KMS-11 (cell line): ENCODE measurements at regions not wholly inside any gene's neighbourhood (a gene's known extent, or its start where the extent isn't known, plus 50 kb on each side); places are given as distances from the start of the nearest gene placed in this dataset.

Source experiments
- H2AFZ ChIP-seq: fragments of 200-600 bp; sonication (generic); 2 replicates; pipeline ENCODE4 v1.6.1; 2016; ENCODE audit warnings: antibody characterized with exemption, mixed run types, low read depth
- H3K27ac ChIP-seq: fragments of 200-600 bp; sonication (generic); 2 replicates; pipeline ENCODE4 v1.6.1; 2016; ENCODE audit warnings: mild to moderate bottlenecking, mixed run types
- H3K27me3 ChIP-seq: fragments of 200-600 bp; sonication (generic); 2 replicates; pipeline ENCODE4 v1.6.1; 2017; ENCODE audit warnings: mild to moderate bottlenecking, low read depth, mixed run types, moderate library complexity; ENCODE audit not compliant: insufficient read depth
- H3K36me3 ChIP-seq: fragments of 200-600 bp; sonication (generic); 2 replicates; pipeline ENCODE4 v1.6.1; 2017; ENCODE audit warnings: mild to moderate bottlenecking, mixed run types; ENCODE audit not compliant: insufficient read depth
- H3K4me1 ChIP-seq: fragments of 200-600 bp; sonication (generic); 2 replicates; pipeline ENCODE4 v1.6.1; 2016; ENCODE audit warnings: mild to moderate bottlenecking, low read depth, mixed run types; ENCODE audit not compliant: poor library complexity, severe bottlenecking
- H3K4me2 ChIP-seq: fragments of 200-600 bp; sonication (generic); 2 replicates; pipeline ENCODE4 v1.7.0; 2016; ENCODE audit warnings: mild to moderate bottlenecking, mixed run types
- H3K4me3 ChIP-seq: fragments of 200-600 bp; sonication (generic); IDR thresholded peaks from 2 replicates; pipeline ENCODE4 v1.6.1; 2017; ENCODE audit warnings: low read depth, low read length, mixed read lengths; ENCODE audit not compliant: insufficient read depth
- H3K79me2 ChIP-seq: fragments of 200-600 bp; sonication (generic); 2 replicates; pipeline ENCODE4 v1.6.1; 2016; ENCODE audit warnings: low read depth, mixed run types; ENCODE audit not compliant: insufficient read depth
- H3K9ac ChIP-seq: fragments of 200-600 bp; sonication (generic); 2 replicates; pipeline ENCODE4 v1.6.1; 2016; ENCODE audit warnings: mild to moderate bottlenecking, mixed run types
- H4K20me1 ChIP-seq: fragments of 200-600 bp; sonication (generic); 2 replicates; pipeline ENCODE4 v1.6.1; 2016; ENCODE audit warnings: mild to moderate bottlenecking, mixed run types; ENCODE audit not compliant: insufficient read depth
- TF ChIP-seq, protein P1 (sequence below): fragments of 200-600 bp; sonication (generic); conservative IDR thresholded peaks from 2 replicates; pipeline ENCODE4 v1.6.1; 2017; ENCODE audit warnings: low read depth, mild to moderate bottlenecking, antibody characterized with exemption, low read length, moderate library complexity, mixed read lengths

DNA sequence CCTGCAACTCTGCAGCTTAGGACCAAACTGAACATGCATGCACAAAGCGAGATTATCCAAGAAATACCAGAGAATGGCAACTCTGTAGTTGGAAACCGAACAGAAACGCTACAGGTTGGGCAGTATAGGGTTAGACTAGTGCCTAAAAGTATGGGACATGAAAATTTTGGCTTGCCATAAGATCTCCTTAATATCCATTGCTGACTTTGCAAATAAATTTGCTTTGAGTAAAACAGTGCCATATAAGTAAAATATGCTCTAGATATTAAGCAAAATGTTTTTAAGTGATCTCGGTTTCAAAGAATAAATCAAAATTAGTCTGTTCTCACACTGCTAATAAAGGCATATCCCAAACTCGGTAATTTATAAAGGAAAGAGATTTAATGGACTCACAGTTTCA lies 456.0 kb downstream of the PRDM9 start:
- H4K20me1 ChIP-seq, result no peaks in the 10 kb centered on the region
- H3K9ac ChIP-seq, result no peak overlapping the region
- H3K79me2 ChIP-seq, result no peaks in the 10 kb centered on the region
- no peak overlapping the region for H3K4me3 ChIP-seq
- H3K27me3 ChIP-seq, result no peaks in the 10 kb centered on the region
- TF ChIP-seq, protein P1, sequence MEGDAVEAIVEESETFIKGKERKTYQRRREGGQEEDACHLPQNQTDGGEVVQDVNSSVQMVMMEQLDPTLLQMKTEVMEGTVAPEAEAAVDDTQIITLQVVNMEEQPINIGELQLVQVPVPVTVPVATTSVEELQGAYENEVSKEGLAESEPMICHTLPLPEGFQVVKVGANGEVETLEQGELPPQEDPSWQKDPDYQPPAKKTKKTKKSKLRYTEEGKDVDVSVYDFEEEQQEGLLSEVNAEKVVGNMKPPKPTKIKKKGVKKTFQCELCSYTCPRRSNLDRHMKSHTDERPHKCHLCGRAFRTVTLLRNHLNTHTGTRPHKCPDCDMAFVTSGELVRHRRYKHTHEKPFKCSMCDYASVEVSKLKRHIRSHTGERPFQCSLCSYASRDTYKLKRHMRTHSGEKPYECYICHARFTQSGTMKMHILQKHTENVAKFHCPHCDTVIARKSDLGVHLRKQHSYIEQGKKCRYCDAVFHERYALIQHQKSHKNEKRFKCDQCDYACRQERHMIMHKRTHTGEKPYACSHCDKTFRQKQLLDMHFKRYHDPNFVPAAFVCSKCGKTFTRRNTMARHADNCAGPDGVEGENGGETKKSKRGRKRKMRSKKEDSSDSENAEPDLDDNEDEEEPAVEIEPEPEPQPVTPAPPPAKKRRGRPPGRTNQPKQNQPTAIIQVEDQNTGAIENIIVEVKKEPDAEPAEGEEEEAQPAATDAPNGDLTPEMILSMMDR, result no peak
- H3K27ac ChIP-seq, result no peak overlapping the region
- no peak overlapping the region for H2AFZ ChIP-seq
- H3K36me3 ChIP-seq, result no peaks in the 10 kb centered on the region
- H3K4me1 ChIP-seq, result no peaks in the 10 kb centered on the region
- H3K4me2 ChIP-seq, result no peak overlapping the region

DNA sequence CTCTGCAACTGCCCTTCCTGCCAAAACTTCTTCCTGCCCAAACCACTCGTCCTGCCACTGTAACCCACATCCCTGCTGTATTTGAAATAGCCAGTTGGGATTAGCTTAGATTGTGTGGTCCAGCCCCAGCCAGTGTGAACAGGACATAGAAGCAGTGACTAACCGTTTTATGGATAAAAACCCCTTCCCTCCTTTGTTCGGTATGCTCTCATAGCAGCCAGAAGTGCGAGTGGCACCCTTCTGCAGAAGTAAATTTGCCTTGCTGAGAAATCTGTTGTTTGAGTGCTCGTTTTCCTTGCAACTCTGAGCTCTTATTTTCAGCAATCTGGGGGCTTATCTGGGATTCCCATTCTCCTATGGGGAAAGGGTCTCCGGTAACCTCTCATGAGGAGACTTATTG lies 470.0 kb downstream of the PRDM9 start:
- Histone ChIP-seq H3K9ac (no peak overlapping the region), H3K4me3 (no peak overlapping the region), H3K27ac (no peak overlapping the region), H3K4me1 (no peaks in the 10 kb centered on the region), H2AFZ (no peak overlapping the region), H3K79me2 (no peaks in the 10 kb centered on the region), H3K4me2 (no peak overlapping the region), H3K36me3 (no peaks in the 10 kb centered on the region), H4K20me1 (no peaks in the 10 kb centered on the region), H3K27me3 (no peaks in the 10 kb centered on the region)
- TF ChIP-seq, protein P1, result no peak

DNA sequence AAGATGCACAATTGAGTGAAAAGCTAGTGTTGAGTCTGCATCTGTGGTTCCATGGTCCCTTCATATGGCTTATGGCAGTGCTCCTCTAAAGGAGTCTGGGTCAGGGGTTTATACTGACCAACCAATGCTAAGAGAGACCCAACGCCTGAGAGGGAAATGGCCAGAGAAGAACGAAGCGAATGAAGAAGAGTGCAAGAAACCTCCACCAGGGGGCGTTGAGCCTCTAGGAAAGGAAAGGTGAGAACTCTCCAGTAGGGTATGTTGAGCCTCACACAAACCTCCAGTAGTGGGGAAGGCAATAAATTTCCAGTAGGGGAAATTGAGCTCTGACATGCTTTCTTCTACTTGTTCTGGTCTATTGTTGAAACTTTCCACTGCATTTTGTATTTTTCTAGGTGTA lies 470.6 kb downstream of the PRDM9 start:
- no peaks in the 10 kb centered on the region for H3K79me2 ChIP-seq
- H3K36me3 ChIP-seq, result no peaks in the 10 kb centered on the region
- H3K4me3 ChIP-seq, result no peak overlapping the region
- H3K4me1 ChIP-seq, result no peaks in the 10 kb centered on the region
- H2AFZ ChIP-seq, result no peak overlapping the region
- no peak overlapping the region for H3K9ac ChIP-seq
- no peak overlapping the region for H3K4me2 ChIP-seq
- TF ChIP-seq, protein P1, result peak; percentile 64
- no peak overlapping the region for H3K27ac ChIP-seq
- H4K20me1 ChIP-seq, result no peaks in the 10 kb centered on the region
- H3K27me3 ChIP-seq, result no peaks in the 10 kb centered on the region

DNA sequence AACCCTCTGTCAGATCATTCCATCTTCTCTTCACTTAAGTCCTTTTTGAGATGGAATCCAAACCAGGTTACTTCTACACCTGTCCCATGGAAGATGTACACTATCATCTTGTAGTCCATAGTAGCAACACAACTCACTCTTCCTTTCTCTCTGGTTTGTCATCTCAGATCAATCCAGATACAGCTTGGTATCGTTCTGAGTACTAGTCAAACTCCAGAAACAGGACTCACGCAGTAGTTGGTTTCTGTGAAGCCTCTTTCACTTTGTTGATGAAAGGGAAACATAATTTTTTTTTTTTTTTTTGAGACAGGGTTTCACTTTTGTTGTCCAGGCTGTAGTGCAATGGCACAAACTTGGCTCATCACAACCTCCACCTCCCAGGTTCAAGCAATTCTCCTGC lies 484.0 kb downstream of the PRDM9 start:
- no peaks in the 10 kb centered on the region for H3K36me3 ChIP-seq
- H3K27ac ChIP-seq, result no peak overlapping the region
- no peaks in the 10 kb centered on the region for H3K4me1 ChIP-seq
- no peak overlapping the region for H3K4me3 ChIP-seq
- H4K20me1 ChIP-seq, result no peaks in the 10 kb centered on the region
- no peaks in the 10 kb centered on the region for H3K27me3 ChIP-seq
- TF ChIP-seq, protein P1, result no peak
- no peak overlapping the region for H3K9ac ChIP-seq
- H3K4me2 ChIP-seq, result no peak overlapping the region
- H2AFZ ChIP-seq, result no peak overlapping the region
- H3K79me2 ChIP-seq, result no peaks in the 10 kb centered on the region
